Keratinocyte (primary cell): ENCODE measurements at regions not wholly inside any gene's neighbourhood (a gene's known extent, or its start where the extent isn't known, plus 50 kb on each side); places are given as distances from the start of the nearest gene placed in this dataset.

Experiments used
- DNase-seq: peaks from one replicate; pipeline ENCODE4 v3.0.0-alpha.2; 2011; ENCODE audit warnings: low read depth, missing footprints, low spot score
- FAIRE-seq: peaks from 2 replicates; lab custom pipeline; 2011; peaks lifted over from hg19 to GRCh38; lab: Jason Lieb, UNC
- H2AFZ ChIP-seq: 2 replicates; pipeline ENCODE4 v1.6.0; 2012; ENCODE audit warnings: low read length, control low read depth, inconsistent platforms; ENCODE audit not compliant: control insufficient read depth
- H3K27ac ChIP-seq: 2 replicates; pipeline ENCODE4 v1.5.1; 2011; ENCODE audit warnings: low read length; ENCODE audit not compliant: control insufficient read depth, insufficient read depth
- H3K27me3 ChIP-seq: 3 replicates; pipeline ENCODE4 v1.6.0; 2011; ENCODE audit warnings: low read length; ENCODE audit not compliant: control insufficient read depth, insufficient read depth; ENCODE audit errors: extremely low read depth
- H3K36me3 ChIP-seq, 2 experiments: 2 replicates in 1 of 2; 3 replicates in 1 of 2; pipeline ENCODE4 v1.5.1; 2011; ENCODE audit warnings: low read length in 2 of 2, mild to moderate bottlenecking in 1 of 2; ENCODE audit not compliant: control insufficient read depth in 2 of 2, insufficient read depth in 2 of 2; ENCODE audit errors: extremely low read depth in 1 of 2
- H3K4me1 ChIP-seq: 3 replicates; pipeline ENCODE4 v1.5.1; 2011; ENCODE audit warnings: low read length; ENCODE audit not compliant: control insufficient read depth, insufficient read depth; ENCODE audit errors: extremely low read depth
- H3K4me2 ChIP-seq: 3 replicates; pipeline ENCODE4 v1.6.0; 2011; ENCODE audit warnings: low read depth, low read length; ENCODE audit not compliant: control insufficient read depth, insufficient read depth; ENCODE audit errors: extremely low read depth
- H3K4me3 ChIP-seq, 3 experiments: fragments of 200-600 bp in 1 of 3; sonication (generic) in 1 of 3; 2 replicates in 2 of 3; 3 replicates in 1 of 3; pipeline ENCODE4 v1.5.1; 2011 to 2016; ENCODE audit warnings: low read length in 3 of 3, mild to moderate bottlenecking in 3 of 3, control low read depth in 2 of 3, inconsistent platforms in 1 of 3, low read depth in 1 of 3, mixed read lengths in 1 of 3, mixed run types in 1 of 3, moderate library complexity in 1 of 3; ENCODE audit not compliant: control insufficient read depth in 2 of 3, insufficient read depth in 2 of 3; ENCODE audit errors: extremely low read depth in 1 of 3
- H3K79me2 ChIP-seq: 2 replicates; pipeline ENCODE4 v1.6.0; 2012; ENCODE audit warnings: low read length; ENCODE audit not compliant: control insufficient read depth, insufficient read depth
- H3K9ac ChIP-seq: 3 replicates; pipeline ENCODE4 v1.6.0; 2011; ENCODE audit warnings: low read length; ENCODE audit not compliant: control insufficient read depth, insufficient read depth; ENCODE audit errors: extremely low read depth
- H3K9me1 ChIP-seq: 3 replicates; pipeline ENCODE4 v1.6.0; 2011; ENCODE audit warnings: low read length; ENCODE audit not compliant: control insufficient read depth, insufficient read depth; ENCODE audit errors: extremely low read depth
- H3K9me3 ChIP-seq: 2 replicates; pipeline ENCODE4 v1.5.1; 2012; ENCODE audit warnings: low read depth, low read length; ENCODE audit not compliant: control insufficient read depth
- H4K20me1 ChIP-seq: 3 replicates; pipeline ENCODE4 v1.6.0; 2011; ENCODE audit warnings: low read length; ENCODE audit not compliant: control insufficient read depth, insufficient read depth; ENCODE audit errors: extremely low read depth
- EZH2 ChIP-seq: IDR thresholded peaks from one replicate; pipeline ENCODE4 v1.6.1; 2012; ENCODE audit warnings: inconsistent platforms, mild to moderate bottlenecking, low read length, moderate library complexity
- dilution Hi-C: fragments of 300-500 bp; cut with MboI; formaldehyde crosslinking; loops from one replicate; pipeline ENCODE4 v1.7.0; 2020; ENCODE audit warnings: low sequenced_read_pairs; ENCODE audit not compliant: extremely low pct_ligation_motif_present
- TF ChIP-seq, protein P1 (sequence below), 3 experiments: IDR thresholded peaks in 1 of 3; conservative IDR thresholded peaks in 1 of 3; optimal IDR thresholded peaks in 1 of 3; 2 replicates in 2 of 3; 3 replicates in 1 of 3; pipeline versions ENCODE3 to v1.5.1; 2011; ENCODE audit warnings: low read length in 3 of 3, mild to moderate bottlenecking in 3 of 3, moderate library complexity in 2 of 3, control low read depth in 1 of 3, inconsistent platforms in 1 of 3; ENCODE audit not compliant: insufficient read depth in 2 of 3; ENCODE audit errors: extremely low read depth in 1 of 3

DNA sequence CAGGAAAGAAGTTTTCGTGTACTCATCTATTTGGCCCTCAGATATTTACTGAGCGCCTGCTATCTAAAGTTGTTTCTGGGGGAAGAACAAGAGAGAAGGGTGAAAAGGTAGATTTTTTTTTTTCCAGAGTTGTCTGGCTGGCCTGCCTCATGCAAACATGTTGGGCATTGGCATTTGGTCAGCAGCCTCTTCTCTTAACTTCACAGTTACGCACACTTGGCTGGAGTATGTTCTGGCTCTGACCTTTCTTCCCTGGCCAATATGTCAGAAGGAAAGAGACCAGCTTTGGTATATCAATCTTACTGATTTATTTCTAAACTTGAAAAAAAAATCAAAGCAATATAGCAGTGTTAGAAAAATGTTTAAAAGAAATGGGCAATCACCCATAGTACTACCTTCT lies 54.2 kb upstream of the GRAMD1B start:
- Histone ChIP-seq H3K4me2 (no peak overlapping the region), H4K20me1 (no peaks in the 10 kb centered on the region), H3K4me1 (no peaks in the 10 kb centered on the region), H3K27me3 (no peaks in the 10 kb centered on the region), H3K79me2 (no peaks in the 10 kb centered on the region), H2AFZ (no peak overlapping the region), H3K9me3 (no peaks in the 10 kb centered on the region), H3K4me3 (no peak overlapping the region), H3K9ac (no peak overlapping the region), H3K9me1 (no peaks in the 10 kb centered on the region), H3K27ac (no peak overlapping the region), H3K36me3 (no peaks in the 10 kb centered on the region)
- dilution Hi-C loops: no loop called here
- DNase-seq: no peak
- TF ChIP-seq EZH2: no peak
- TF ChIP-seq, protein P1, sequence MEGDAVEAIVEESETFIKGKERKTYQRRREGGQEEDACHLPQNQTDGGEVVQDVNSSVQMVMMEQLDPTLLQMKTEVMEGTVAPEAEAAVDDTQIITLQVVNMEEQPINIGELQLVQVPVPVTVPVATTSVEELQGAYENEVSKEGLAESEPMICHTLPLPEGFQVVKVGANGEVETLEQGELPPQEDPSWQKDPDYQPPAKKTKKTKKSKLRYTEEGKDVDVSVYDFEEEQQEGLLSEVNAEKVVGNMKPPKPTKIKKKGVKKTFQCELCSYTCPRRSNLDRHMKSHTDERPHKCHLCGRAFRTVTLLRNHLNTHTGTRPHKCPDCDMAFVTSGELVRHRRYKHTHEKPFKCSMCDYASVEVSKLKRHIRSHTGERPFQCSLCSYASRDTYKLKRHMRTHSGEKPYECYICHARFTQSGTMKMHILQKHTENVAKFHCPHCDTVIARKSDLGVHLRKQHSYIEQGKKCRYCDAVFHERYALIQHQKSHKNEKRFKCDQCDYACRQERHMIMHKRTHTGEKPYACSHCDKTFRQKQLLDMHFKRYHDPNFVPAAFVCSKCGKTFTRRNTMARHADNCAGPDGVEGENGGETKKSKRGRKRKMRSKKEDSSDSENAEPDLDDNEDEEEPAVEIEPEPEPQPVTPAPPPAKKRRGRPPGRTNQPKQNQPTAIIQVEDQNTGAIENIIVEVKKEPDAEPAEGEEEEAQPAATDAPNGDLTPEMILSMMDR (optimal IDR thresholded peaks at IDR 0.05 in 1 of 3, IDR thresholded peaks at IDR 0.05 in 1 of 3, conservative IDR thresholded peaks at IDR 0.05 in 1 of 3; ENCODE audit: extremely low read depth in 1 of 3, insufficient read depth in 2 of 3, low read length in 3 of 3): no peak
- no peak for FAIRE-seq

DNA sequence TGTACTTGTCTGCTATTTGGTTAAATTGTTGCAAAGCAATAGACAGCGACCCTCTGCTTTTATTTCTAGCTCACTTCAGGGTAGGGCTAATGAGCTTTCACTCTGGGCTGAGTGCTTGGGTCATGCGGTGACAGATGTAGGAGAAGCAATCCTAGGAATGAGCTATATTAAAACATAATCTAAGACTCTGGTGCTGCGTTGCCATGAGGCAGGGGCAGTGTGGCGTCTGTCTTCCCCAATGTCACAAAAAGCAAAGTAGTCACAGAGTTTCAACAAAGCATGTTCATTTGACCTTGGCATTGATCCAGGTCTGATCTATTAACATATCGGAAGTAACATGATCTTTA lies 55.5 kb upstream of the GRAMD1B start:
- Histone ChIP-seq H3K9ac (no peak overlapping the region), H3K9me1 (no peaks in the 10 kb centered on the region), H3K79me2 (no peaks in the 10 kb centered on the region), H4K20me1 (no peaks in the 10 kb centered on the region), H3K4me2 (no peak overlapping the region), H3K4me3 (no peak overlapping the region), H2AFZ (no peak overlapping the region), H3K36me3 (no peaks in the 10 kb centered on the region), H3K27me3 (no peaks in the 10 kb centered on the region), H3K4me1 (no peaks in the 10 kb centered on the region), H3K9me3 (no peaks in the 10 kb centered on the region), H3K27ac (no peak overlapping the region)
- DNase-seq: no peak
- TF ChIP-seq, protein P1 (optimal IDR thresholded peaks at IDR 0.05 in 1 of 3, IDR thresholded peaks at IDR 0.05 in 1 of 3, conservative IDR thresholded peaks at IDR 0.05 in 1 of 3; ENCODE audit: extremely low read depth in 1 of 3, insufficient read depth in 2 of 3, low read length in 3 of 3): no peak
- TF ChIP-seq EZH2: no peak
- FAIRE-seq: no peak
- dilution Hi-C loops: no loop called here
